WI38 (cell line): ENCODE measurements at regions not wholly inside any gene's neighbourhood (a gene's known extent, or its start where the extent isn't known, plus 50 kb on each side); places are given as distances from the start of the nearest gene placed in this dataset.

Experiments
- H3K4me3 ChIP-seq: 2 replicates; pipeline ENCODE4 v1.5.1; 2011; ENCODE audit warnings: low read depth, mild to moderate bottlenecking, control low read depth, low read length
- TF ChIP-seq, protein P1 (sequence below): IDR thresholded peaks from 2 replicates; pipeline ENCODE4 v1.5.1; 2012; ENCODE audit warnings: low read depth, mild to moderate bottlenecking, control low read depth, low read length

GRCh38 chr13:39893808-39894207, 238.3 kb downstream of the COG6 start:
- TF ChIP-seq, protein P1, sequence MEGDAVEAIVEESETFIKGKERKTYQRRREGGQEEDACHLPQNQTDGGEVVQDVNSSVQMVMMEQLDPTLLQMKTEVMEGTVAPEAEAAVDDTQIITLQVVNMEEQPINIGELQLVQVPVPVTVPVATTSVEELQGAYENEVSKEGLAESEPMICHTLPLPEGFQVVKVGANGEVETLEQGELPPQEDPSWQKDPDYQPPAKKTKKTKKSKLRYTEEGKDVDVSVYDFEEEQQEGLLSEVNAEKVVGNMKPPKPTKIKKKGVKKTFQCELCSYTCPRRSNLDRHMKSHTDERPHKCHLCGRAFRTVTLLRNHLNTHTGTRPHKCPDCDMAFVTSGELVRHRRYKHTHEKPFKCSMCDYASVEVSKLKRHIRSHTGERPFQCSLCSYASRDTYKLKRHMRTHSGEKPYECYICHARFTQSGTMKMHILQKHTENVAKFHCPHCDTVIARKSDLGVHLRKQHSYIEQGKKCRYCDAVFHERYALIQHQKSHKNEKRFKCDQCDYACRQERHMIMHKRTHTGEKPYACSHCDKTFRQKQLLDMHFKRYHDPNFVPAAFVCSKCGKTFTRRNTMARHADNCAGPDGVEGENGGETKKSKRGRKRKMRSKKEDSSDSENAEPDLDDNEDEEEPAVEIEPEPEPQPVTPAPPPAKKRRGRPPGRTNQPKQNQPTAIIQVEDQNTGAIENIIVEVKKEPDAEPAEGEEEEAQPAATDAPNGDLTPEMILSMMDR: no peak
- no peak overlapping the region for H3K4me3 ChIP-seq

- no peak overlapping the region for H3K4me3 ChIP-seq
- TF ChIP-seq, protein P1: no peak
These were observed 239.1 kb downstream of the COG6 start for GRCh38 chr13:39894586-39894985.

DNA sequence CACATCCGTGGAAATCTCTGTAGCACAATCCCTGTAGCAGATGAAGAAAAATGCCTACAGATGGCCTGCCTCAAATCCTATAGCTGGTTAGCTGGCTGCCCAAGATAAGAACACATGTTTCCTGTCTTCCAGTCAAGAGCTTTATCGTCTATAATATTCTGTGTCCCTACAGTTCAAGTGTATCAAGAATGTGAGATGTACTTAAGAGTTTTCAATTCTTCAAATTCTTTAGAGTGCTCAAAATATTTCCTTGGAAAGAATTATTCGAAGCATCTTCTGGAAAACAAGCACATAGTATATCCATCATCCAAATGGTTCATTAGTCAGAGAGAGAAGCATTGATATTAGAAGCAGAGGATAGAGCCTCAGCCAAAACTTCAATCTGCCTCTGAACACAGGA, 239.8 kb downstream of the COG6 start:
- no peak overlapping the region for H3K4me3 ChIP-seq
- TF ChIP-seq, protein P1: no peak

DNA sequence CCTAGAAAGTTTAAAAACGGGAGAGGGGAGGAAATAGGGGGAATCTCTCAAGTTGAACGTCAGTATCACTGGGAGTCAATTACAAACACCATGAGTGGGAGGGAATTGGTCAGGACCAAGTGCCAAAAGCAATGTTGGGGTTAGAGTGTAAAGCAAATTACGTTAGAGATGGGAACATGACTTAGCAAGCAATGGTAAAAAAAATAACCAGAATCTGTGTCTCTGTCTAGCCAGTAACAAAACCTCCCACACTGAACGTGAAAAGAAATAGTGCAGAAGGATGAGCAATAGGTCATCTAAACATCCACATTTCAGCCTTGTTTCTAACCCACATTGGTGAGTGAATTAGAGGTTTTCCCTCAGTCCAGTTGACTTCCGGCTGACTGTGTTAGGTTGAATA, 242.2 kb downstream of the COG6 start:
- TF ChIP-seq, protein P1: no peak
- no peak overlapping the region for H3K4me3 ChIP-seq

DNA sequence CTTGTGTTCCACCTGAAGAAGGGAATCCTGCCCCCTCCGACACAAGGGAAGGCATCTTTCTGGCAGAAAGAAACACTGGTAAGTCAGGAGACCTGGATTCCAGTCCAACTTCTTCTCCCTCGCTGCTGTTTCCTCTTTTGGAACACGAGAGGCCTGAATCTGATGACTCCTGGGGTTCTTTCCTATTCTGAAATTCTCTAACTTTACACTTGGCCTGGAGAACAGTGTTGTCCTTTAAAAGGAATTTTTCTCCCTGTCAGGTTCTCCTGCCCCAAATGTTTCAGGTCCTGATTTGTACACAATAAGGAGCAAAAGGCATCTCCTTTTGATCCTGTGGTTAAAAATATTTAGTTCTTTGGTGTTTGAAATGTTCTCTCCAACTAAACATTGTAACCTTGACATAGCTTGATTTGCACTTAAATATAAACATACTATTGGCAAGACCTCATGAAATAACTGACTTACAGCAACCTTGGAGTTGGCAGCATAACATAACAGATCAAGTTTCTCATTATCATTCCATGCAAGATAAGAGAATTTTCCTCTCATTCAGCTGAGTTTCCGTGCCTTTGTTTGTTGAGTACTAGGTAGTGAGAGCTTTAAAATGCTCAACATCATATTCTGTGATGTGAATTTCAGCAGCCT, 244.8 kb downstream of the COG6 start:
- no peak overlapping the region for H3K4me3 ChIP-seq
- TF ChIP-seq, protein P1: no peak

DNA sequence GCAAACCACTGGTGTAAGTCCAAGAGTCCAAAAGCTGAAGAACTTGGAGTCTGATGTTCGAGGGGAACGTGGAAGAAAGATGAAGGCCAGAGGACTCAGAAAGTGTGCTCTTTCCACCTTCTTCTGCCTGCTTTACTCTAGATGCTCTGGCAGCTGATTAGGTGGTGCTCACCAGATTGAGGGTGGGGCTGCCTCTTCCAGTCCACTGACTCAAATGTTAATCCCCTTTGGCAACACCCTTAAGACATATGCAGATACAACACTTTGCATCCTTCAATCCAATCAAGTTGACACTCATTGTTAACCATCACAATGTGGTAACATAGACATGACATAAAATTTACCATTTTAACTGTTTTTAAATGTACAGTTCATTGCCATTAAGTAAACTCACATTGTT, 249.5 kb downstream of the COG6 start:
- H3K4me3 ChIP-seq: no peak overlapping the region
- TF ChIP-seq, protein P1: no peak

DNA sequence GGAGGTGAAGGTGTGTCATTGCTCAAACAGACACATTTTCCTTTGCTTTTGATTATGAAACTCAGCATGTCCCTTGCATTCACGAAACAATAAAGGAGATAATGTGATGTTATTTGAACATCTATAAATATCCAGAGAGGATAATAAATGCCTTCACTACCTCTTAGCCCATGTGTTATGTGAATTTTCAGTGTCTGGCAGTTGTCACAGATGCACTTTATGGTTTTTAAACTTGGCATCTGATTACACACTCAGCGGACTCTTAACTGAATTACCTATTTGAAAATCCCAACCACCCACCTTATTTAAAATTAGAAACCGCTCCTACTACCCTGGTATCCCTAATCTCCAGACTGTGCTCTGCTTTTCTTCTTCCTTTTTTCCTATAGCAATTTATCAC, 254.2 kb downstream of the COG6 start:
- H3K4me3 ChIP-seq: no peak overlapping the region
- TF ChIP-seq, protein P1: no peak
